ENCODE measurements at regions not wholly inside any gene's neighbourhood (a gene's known extent, or its start where the extent isn't known, plus 50 kb on each side); places are given as distances from the start of the nearest gene placed in this dataset.
"Not testable (repeated sequence)": the region's sequence is repeated elsewhere in the genome, so short reads cannot be mapped to it uniquely, and the experiment has no call there.

DNA sequence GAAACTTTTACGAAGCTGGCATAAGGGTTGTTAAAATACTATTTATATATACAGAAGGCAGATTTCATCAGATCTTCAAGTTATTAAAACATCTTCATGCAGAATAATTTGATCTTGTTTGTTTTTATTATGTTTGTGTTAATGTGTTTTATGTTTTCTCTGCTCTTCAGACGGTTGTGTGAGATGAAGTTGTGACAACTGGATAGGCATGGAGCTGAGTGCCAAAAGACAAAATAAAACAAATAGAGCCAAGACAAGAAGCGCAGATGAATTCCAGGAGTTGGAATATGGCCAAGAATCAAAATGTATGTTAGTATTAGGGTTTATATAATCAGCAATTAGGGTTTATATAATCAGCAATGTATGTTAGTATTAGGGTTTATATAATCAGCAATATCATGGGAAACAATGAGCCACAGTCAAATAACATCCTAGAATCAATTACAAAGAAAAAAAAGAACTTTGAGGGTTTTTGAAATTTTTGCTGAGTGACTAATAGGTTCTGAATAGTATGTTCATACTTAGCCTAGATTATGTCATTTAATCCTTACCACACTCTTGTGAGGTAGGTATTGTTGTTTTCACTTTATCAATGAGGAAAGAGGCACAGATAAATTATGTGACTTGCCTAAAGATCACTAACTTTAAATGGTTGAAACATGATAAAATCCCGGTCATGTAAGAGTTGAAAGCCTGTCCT is 488.0 kb upstream of the STEAP1 start:
- Histone ChIP-seq H3K27ac (ENCODE audit: low read depth, low read length) (no peak overlapping the region), H3K9me3 (ENCODE audit: control insufficient read depth in 5 of 5, low read length in 5 of 5) (no peaks in the 10 kb centered on the region), H3K9ac (ENCODE audit: low read length in 5 of 5) (no peak overlapping the region), H3K4me3 (ENCODE audit: low read depth in 1 of 5, low read length in 5 of 5) (no peak overlapping the region), H3K27me3 (ENCODE audit: control insufficient read depth in 5 of 5, insufficient read depth in 4 of 5, low read length in 5 of 5) (no peaks in the 10 kb centered on the region), H3K36me3 (ENCODE audit: control insufficient read depth in 5 of 5, insufficient read depth in 5 of 5, low read length in 5 of 5) (no peaks in the 10 kb centered on the region), H3K4me1 (ENCODE audit: control insufficient read depth in 5 of 5, insufficient read depth in 5 of 5, low read length in 5 of 5) (peaks cover 0 to 4% (median 0%) of the 10 kb centered on the region in 5 donors)

DNA sequence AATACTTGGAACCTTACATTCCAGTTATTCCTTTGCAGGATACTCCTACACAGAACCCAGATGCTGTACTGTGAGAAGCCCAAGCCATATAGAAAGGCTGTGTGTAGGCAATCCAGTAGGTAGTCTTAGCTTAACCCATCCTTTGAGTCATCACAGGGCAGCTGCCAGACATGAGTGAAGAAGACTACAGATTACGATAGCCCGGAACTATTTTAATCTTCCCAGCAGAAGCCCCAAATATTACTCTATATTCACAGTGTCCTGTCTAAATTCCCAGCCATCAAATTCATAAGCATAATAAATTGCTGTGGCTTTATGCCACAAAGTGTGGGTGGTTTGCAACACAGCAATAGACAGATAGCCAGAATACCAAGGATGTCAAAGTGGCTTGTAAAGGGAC is 474.1 kb upstream of the STEAP1 start:
- H3K27ac ChIP-seq (ENCODE audit: low read depth, low read length), result no peak overlapping the region
- H3K9ac ChIP-seq (ENCODE audit: low read length in 5 of 5), result no peak overlapping the region
- no peaks in the 10 kb centered on the region for H3K9me3 ChIP-seq (ENCODE audit: control insufficient read depth in 5 of 5, low read length in 5 of 5)
- H3K4me3 ChIP-seq (ENCODE audit: low read depth in 1 of 5, low read length in 5 of 5), result no peak overlapping the region
- H3K36me3 ChIP-seq (ENCODE audit: control insufficient read depth in 5 of 5, insufficient read depth in 5 of 5, low read length in 5 of 5), result no peaks in the 10 kb centered on the region
- H3K27me3 ChIP-seq (ENCODE audit: control insufficient read depth in 5 of 5, insufficient read depth in 4 of 5, low read length in 5 of 5), result no peaks in the 10 kb centered on the region
- H3K4me1 ChIP-seq (ENCODE audit: control insufficient read depth in 5 of 5, insufficient read depth in 5 of 5, low read length in 5 of 5), result peaks cover 0 to 7% (median 0%) of the 10 kb centered on the region in 5 donors

DNA sequence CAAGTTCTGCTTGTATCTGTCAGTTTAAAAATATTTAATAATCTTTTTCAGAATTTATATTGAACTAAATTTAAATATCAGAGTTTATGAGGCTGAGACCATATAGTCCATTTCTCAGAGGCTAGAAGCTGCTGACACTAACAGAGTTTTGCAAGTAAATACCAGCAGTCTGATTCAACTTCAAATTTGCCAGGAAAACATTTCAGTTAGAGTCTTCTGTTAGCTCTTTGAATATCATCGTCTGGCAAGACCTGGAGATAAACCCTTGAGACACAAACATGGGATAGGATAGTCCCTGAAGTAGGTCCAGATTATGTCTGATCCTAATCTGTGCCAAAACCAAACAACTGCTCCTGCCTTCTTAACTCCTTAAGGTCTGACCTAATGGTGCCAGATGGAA is 472.8 kb upstream of the STEAP1 start:
- no peak overlapping the region for H3K27ac ChIP-seq (ENCODE audit: low read depth, low read length)
- no peak overlapping the region for H3K9ac ChIP-seq (ENCODE audit: low read length in 5 of 5)
- no peak overlapping the region for H3K4me3 ChIP-seq (ENCODE audit: low read depth in 1 of 5, low read length in 5 of 5)
- peaks cover 0 to 7% (median 0%) of the 10 kb centered on the region in 5 donors for H3K4me1 ChIP-seq (ENCODE audit: control insufficient read depth in 5 of 5, insufficient read depth in 5 of 5, low read length in 5 of 5)
- no peaks in the 10 kb centered on the region for H3K36me3 ChIP-seq (ENCODE audit: control insufficient read depth in 5 of 5, insufficient read depth in 5 of 5, low read length in 5 of 5)
- H3K27me3 ChIP-seq (ENCODE audit: control insufficient read depth in 5 of 5, insufficient read depth in 4 of 5, low read length in 5 of 5), result no peaks in the 10 kb centered on the region
- H3K9me3 ChIP-seq (ENCODE audit: control insufficient read depth in 5 of 5, low read length in 5 of 5), result no peaks in the 10 kb centered on the region

DNA sequence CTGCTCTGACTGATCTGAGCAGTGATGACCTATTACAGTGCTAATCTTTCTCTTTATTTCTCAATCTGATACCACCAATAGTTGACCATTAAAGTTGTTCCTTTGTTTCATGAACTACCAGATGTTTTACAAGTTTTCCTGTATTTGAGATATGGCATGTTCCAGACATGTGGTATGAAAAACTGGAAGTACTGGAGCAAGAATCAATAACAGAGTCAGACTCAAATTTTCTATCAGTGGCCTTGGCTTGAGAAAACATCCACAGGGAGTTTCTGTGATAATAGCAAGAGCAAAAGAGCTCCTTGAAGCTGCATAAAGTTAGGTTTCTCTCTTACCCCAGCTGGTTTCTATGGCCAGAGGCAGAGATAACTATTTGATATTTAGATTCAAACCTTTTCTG is 469.0 kb upstream of the STEAP1 start:
- peaks cover 0 to 8% (median 0%) of the 10 kb centered on the region in 5 donors for H3K4me1 ChIP-seq (ENCODE audit: control insufficient read depth in 5 of 5, insufficient read depth in 5 of 5, low read length in 5 of 5)
- no peaks in the 10 kb centered on the region for H3K27me3 ChIP-seq (ENCODE audit: control insufficient read depth in 5 of 5, insufficient read depth in 4 of 5, low read length in 5 of 5)
- H3K27ac ChIP-seq (ENCODE audit: low read depth, low read length), result no peak overlapping the region
- no peaks in the 10 kb centered on the region for H3K36me3 ChIP-seq (ENCODE audit: control insufficient read depth in 5 of 5, insufficient read depth in 5 of 5, low read length in 5 of 5)
- H3K4me3 ChIP-seq (ENCODE audit: low read depth in 1 of 5, low read length in 5 of 5), result no peak overlapping the region
- H3K9me3 ChIP-seq (ENCODE audit: control insufficient read depth in 5 of 5, low read length in 5 of 5), result no peaks in the 10 kb centered on the region
- no peak overlapping the region for H3K9ac ChIP-seq (ENCODE audit: low read length in 5 of 5)

- Histone ChIP-seq H3K9ac (ENCODE audit: low read length in 5 of 5) (no peak overlapping the region), H3K4me3 (ENCODE audit: low read depth in 1 of 5, low read length in 5 of 5) (no peak overlapping the region), H3K27me3 (ENCODE audit: control insufficient read depth in 5 of 5, insufficient read depth in 4 of 5, low read length in 5 of 5) (no peaks in the 10 kb centered on the region), H3K36me3 (ENCODE audit: control insufficient read depth in 5 of 5, insufficient read depth in 5 of 5, low read length in 5 of 5) (no peaks in the 10 kb centered on the region), H3K9me3 (ENCODE audit: control insufficient read depth in 5 of 5, low read length in 5 of 5) (no peaks in the 10 kb centered on the region), H3K27ac (ENCODE audit: low read depth, low read length) (no peak overlapping the region), H3K4me1 (ENCODE audit: control insufficient read depth in 5 of 5, insufficient read depth in 5 of 5, low read length in 5 of 5) (peaks cover 0 to 8% (median 0%) of the 10 kb centered on the region in 5 donors)
Measured at GRCh38 chr7:89687211-89687610, 467.1 kb upstream of the STEAP1 start.

GRCh38 chr7:89695241-89695640 is 459.0 kb upstream of the STEAP1 start:
- H3K27ac ChIP-seq (ENCODE audit: low read depth, low read length), result no peak overlapping the region
- H3K9me3 ChIP-seq (ENCODE audit: control insufficient read depth in 5 of 5, low read length in 5 of 5), result peaks cover 0 to 16% (median 6%) of the 10 kb centered on the region in 5 donors
- H3K27me3 ChIP-seq (ENCODE audit: control insufficient read depth in 5 of 5, insufficient read depth in 4 of 5, low read length in 5 of 5), result no peaks in the 10 kb centered on the region
- H3K4me3 ChIP-seq (ENCODE audit: low read depth in 1 of 5, low read length in 5 of 5), result no peak overlapping the region
- H3K36me3 ChIP-seq (ENCODE audit: control insufficient read depth in 5 of 5, insufficient read depth in 5 of 5, low read length in 5 of 5), result peaks cover 0 to 3% (median 0%) of the 10 kb centered on the region in 5 donors
- no peaks in the 10 kb centered on the region for H3K4me1 ChIP-seq (ENCODE audit: control insufficient read depth in 5 of 5, insufficient read depth in 5 of 5, low read length in 5 of 5)
- H3K9ac ChIP-seq (ENCODE audit: low read length in 5 of 5), result no peak overlapping the region

DNA sequence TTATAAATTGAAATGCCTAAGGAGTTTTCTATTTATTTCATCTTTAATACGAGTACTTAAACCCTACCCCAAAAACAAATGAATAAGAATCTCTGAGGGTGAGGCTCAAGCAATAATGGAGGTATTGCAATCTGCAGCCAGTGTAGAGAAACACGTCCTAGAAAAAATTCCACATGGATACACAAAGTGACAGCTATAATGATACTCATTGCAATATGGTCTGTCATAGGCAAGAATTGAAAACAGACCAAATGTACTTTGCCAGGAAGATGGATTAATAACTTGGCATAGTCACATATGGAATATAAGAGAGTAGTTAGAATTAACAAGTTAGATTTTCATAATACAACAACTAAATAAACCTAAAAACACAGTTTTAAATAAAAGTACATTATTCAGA is 440.1 kb upstream of the STEAP1 start:
- peaks cover 0 to 3% (median 0%) of the 10 kb centered on the region in 5 donors for H3K9me3 ChIP-seq (ENCODE audit: control insufficient read depth in 5 of 5, low read length in 5 of 5)
- no peak overlapping the region for H3K9ac ChIP-seq (ENCODE audit: low read length in 5 of 5)
- H3K27ac ChIP-seq (ENCODE audit: low read depth, low read length), result no peak overlapping the region
- no peaks in the 10 kb centered on the region for H3K27me3 ChIP-seq (ENCODE audit: control insufficient read depth in 5 of 5, insufficient read depth in 4 of 5, low read length in 5 of 5)
- H3K36me3 ChIP-seq (ENCODE audit: control insufficient read depth in 5 of 5, insufficient read depth in 5 of 5, low read length in 5 of 5), result no peaks in the 10 kb centered on the region
- H3K4me1 ChIP-seq (ENCODE audit: control insufficient read depth in 5 of 5, insufficient read depth in 5 of 5, low read length in 5 of 5), result no peaks in the 10 kb centered on the region
- no peak overlapping the region for H3K4me3 ChIP-seq (ENCODE audit: low read depth in 1 of 5, low read length in 5 of 5)

DNA sequence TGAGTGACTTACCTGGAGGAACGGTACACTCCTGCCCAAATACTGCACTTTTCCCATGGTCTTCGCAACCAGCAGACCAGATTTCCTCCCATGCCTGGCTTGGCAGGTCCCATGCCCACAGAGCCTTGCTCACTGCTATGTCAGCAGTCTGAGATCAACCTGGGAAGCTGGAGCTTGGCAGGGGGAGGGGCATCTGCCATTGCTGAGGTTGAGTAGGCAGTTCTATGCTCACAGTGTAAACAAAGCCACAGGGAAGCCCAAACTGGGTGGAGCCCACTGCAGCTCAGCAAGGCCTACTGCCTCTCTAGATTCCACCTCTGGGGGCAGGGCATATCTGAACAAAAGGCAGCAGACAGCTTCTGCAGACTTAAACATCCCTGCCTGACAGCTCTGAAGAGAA is 435.3 kb upstream of the STEAP1 start:
- not testable (repeated sequence) for H3K27ac ChIP-seq (ENCODE audit: low read depth, low read length); H3K4me3 ChIP-seq (ENCODE audit: low read depth in 1 of 5, low read length in 5 of 5); H3K9me3 ChIP-seq (ENCODE audit: control insufficient read depth in 5 of 5, low read length in 5 of 5); H3K36me3 ChIP-seq (ENCODE audit: control insufficient read depth in 5 of 5, insufficient read depth in 5 of 5, low read length in 5 of 5); H3K4me1 ChIP-seq (ENCODE audit: control insufficient read depth in 5 of 5, insufficient read depth in 5 of 5, low read length in 5 of 5); H3K27me3 ChIP-seq (ENCODE audit: control insufficient read depth in 5 of 5, insufficient read depth in 4 of 5, low read length in 5 of 5); H3K9ac ChIP-seq (ENCODE audit: low read length in 5 of 5)

DNA sequence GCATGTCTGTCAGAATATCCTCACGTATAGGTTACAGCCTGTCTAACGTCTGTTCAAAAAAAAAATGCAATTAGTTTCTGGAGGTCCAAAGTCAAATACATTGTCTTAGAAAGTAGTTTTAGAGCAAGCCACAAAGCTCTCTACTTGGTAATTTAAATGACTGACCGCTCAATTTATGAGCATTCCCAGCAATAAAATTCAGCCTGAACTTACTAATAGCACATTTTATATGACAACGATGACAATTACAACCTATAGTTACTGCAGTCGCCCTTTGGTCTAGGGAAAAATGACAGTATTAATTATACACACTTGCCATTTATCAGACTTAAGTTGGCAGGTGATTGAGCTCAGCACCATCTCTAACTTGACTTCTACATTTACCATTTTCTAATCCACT is 425.8 kb upstream of the STEAP1 start:
- H3K9ac ChIP-seq (ENCODE audit: low read length in 5 of 5), result no peak overlapping the region
- H3K27me3 ChIP-seq (ENCODE audit: control insufficient read depth in 5 of 5, insufficient read depth in 4 of 5, low read length in 5 of 5), result no peaks in the 10 kb centered on the region
- no peaks in the 10 kb centered on the region for H3K36me3 ChIP-seq (ENCODE audit: control insufficient read depth in 5 of 5, insufficient read depth in 5 of 5, low read length in 5 of 5)
- H3K4me3 ChIP-seq (ENCODE audit: low read depth in 1 of 5, low read length in 5 of 5), result no peak overlapping the region
- H3K27ac ChIP-seq (ENCODE audit: low read depth, low read length), result no peak overlapping the region
- no peaks in the 10 kb centered on the region for H3K4me1 ChIP-seq (ENCODE audit: control insufficient read depth in 5 of 5, insufficient read depth in 5 of 5, low read length in 5 of 5)
- no peaks in the 10 kb centered on the region for H3K9me3 ChIP-seq (ENCODE audit: control insufficient read depth in 5 of 5, low read length in 5 of 5)

DNA sequence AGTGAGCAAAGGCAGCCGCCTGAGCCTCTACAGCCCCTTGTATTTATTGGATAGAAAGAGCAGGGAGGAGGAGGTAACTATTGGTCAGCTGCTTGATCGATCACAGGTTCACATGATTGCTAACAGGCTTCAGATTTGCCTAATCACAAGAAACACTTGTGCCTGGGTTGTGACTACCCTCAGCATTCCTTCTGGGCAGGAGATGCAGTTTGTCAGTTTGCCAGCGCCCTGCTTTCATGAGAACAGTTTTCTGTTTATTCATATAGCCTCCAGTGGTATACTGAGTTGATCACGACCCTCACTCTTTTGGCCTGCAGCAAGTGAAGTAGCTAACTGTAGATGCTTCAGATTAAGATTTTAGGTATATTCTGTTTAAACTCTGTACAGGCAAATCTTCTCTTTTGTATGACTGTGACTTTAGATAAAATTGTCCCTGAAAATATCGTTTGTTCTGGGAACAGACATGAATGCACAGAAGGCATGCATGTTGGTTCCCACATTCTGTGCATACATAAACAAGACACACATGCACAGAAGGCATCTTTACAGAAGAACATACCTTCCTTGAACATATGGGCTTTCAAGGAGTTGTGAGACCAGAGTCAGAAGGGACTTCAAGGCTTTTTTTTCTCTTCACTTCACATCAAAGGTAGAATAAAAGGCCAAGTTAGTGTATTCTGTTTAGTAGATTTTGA is 422.4 kb upstream of the STEAP1 start:
- H3K9me3 ChIP-seq (ENCODE audit: control insufficient read depth in 5 of 5, low read length in 5 of 5), result no peaks in the 10 kb centered on the region
- no peak overlapping the region for H3K9ac ChIP-seq (ENCODE audit: low read length in 5 of 5)
- no peak overlapping the region for H3K4me3 ChIP-seq (ENCODE audit: low read depth in 1 of 5, low read length in 5 of 5)
- no peak overlapping the region for H3K27ac ChIP-seq (ENCODE audit: low read depth, low read length)
- no peaks in the 10 kb centered on the region for H3K4me1 ChIP-seq (ENCODE audit: control insufficient read depth in 5 of 5, insufficient read depth in 5 of 5, low read length in 5 of 5)
- H3K27me3 ChIP-seq (ENCODE audit: control insufficient read depth in 5 of 5, insufficient read depth in 4 of 5, low read length in 5 of 5), result no peaks in the 10 kb centered on the region
- no peaks in the 10 kb centered on the region for H3K36me3 ChIP-seq (ENCODE audit: control insufficient read depth in 5 of 5, insufficient read depth in 5 of 5, low read length in 5 of 5)

Measured in subcutaneous abdominal adipose tissue (tissue), 5 donors.